ENCODE measurements at regions not wholly inside any gene's neighbourhood (a gene's known extent, or its start where the extent isn't known, plus 50 kb on each side); places are given as distances from the start of the nearest gene placed in this dataset.
"Not testable (repeated sequence)": the region's sequence is repeated elsewhere in the genome, so short reads cannot be mapped to it uniquely, and the experiment has no call there.

- no peak for DNase-seq (ENCODE audit: low read depth in 1 of 2, low spot score in 1 of 2)
These were observed 185.2 kb downstream of the SHOX2 start for GRCh38 chr3:157920822-157921700.

- no peak for DNase-seq (ENCODE audit: low read depth in 1 of 2, low spot score in 1 of 2)
These were observed 186.8 kb downstream of the SHOX2 start for GRCh38 chr3:157919319-157919887.

DNA sequence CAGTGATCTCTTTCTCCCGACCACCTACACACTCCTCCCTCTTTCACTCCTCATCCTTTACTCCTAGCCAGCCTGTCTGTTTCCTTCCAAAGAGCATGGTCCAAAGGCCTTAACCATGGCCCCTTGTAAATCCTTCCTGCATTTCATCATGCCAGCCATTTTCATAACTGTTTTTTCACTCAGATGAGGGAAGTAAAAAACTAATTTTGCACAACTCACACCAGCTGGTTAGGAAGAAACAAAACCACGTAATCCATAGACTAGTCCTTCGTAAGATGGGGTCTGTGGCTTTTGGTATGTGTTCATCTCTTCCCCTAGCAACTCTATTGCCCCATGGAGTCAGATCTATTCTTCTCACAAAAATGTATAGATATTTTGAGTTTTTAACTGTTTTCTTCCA lies 187.8 kb downstream of the SHOX2 start:
- no peak for DNase-seq (ENCODE audit: low read depth in 1 of 2, low spot score in 1 of 2)

DNA sequence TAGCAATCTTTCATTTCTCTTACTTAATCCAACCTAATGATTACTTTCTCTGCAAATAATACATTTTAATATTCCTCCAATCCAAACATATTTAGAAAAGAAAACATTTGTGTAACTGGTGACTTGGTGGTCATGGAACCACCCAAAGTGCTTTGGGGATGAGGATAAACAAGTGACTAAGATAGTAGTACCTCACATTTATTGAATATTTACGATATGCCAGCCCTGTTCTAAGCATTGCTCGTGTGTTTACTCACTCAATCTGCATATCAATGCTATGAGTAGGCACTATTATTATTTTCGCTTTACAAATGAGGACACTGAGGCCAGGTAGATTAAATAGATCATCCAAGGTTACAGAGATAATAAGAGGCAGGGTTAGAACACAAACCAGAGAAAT lies 189.5 kb downstream of the SHOX2 start:
- DNase-seq (ENCODE audit: low read depth in 1 of 2, low spot score in 1 of 2) = no peak

DNA sequence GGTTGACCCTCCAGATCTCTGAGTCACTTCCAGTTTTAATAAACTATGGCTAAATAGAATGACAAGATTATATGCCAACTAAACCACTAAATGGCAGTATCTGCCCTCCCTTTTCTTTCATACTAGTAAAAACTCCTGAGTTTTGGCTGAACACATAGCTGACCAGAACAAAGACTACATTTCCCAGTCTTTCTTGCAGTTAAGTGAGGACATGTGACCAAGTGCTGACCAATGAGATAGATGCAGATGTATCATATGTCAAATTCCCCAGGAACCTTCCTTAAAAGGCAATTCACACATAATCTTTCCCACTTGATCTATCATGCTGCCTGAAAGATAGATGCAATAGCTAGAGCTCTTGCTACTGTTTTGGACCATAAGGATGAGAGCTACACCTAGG lies 191.3 kb downstream of the SHOX2 start:
- DNase-seq (ENCODE audit: low read depth in 1 of 2, low spot score in 1 of 2) = no peak

GRCh38 chr3:157913741-157914150 lies 192.5 kb downstream of the SHOX2 start:
- no peak for DNase-seq (ENCODE audit: low read depth in 1 of 2, low spot score in 1 of 2)

- DNase-seq (ENCODE audit: low read depth in 1 of 2, low spot score in 1 of 2) = no peak
These were observed 193.4 kb downstream of the SHOX2 start for GRCh38 chr3:157912514-157913451.

GRCh38 chr3:157906627-157907026 lies 199.6 kb downstream of the SHOX2 start:
- DNase-seq (ENCODE audit: low read depth in 1 of 2, low spot score in 1 of 2) = no peak

DNA sequence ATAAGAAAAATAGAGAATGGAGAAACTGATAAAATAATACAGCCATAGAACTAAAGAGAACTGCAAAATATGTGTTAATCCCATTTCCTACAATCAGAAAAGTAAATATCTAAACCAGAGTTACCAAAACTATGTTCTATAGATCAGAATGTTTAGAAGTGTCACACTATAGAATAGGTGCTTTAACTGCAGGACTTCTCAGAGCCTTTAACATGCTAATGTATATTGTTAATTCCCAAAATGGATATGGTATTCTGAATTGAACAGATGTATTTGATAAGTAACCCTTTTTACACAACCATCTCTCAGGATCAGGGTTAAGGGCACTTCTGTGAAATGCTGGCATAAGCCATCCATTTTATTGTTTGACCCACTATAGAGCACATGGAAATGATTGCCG lies 200.3 kb downstream of the SHOX2 start:
- DNase-seq (ENCODE audit: low read depth in 1 of 2, low spot score in 1 of 2) = no peak

- not testable (repeated sequence) for DNase-seq (ENCODE audit: low read depth in 1 of 2, low spot score in 1 of 2)
These were observed 203.5 kb downstream of the SHOX2 start for GRCh38 chr3:157902680-157903079.

GRCh38 chr3:157888040-157888439 lies 218.2 kb downstream of the SHOX2 start:
- no peak for DNase-seq (ENCODE audit: low read depth in 1 of 2, low spot score in 1 of 2)

- DNase-seq (ENCODE audit: low read depth in 1 of 2, low spot score in 1 of 2) = no peak
These were observed 229.7 kb downstream of the SHOX2 start for GRCh38 chr3:157876556-157876955.

- DNase-seq (ENCODE audit: low read depth in 1 of 2, low spot score in 1 of 2) = no peak
These were observed 233.3 kb downstream of the SHOX2 start for GRCh38 chr3:157872902-157873301.

GRCh38 chr3:157871838-157872460 lies 234.3 kb downstream of the SHOX2 start:
- DNase-seq (ENCODE audit: low read depth in 1 of 2, low spot score in 1 of 2) = no peak

- DNase-seq (ENCODE audit: low read depth in 1 of 2, low spot score in 1 of 2) = no peak
These were observed 235.0 kb downstream of the SHOX2 start for GRCh38 chr3:157871248-157871647.

DNA sequence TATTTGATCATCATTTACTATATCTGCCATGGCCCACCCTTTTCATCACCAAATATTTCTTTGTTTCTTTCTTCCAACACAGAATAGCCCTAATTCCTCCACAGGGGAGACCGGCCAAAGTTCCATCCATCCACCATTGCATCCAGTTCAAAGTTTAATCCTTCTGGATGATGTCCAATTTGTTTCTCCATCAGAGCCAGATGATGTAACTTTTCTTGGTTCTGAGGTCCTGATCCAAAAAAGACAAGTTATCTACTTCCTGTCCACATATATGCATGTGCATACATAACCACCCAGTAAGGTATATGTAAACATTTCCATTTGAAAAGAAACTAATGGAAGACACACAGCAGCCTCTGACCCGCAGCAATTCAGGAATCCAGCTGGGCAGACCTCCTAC lies 237.3 kb downstream of the SHOX2 start:
- DNase-seq (ENCODE audit: low read depth in 1 of 2, low spot score in 1 of 2) = no peak

- DNase-seq (ENCODE audit: low read depth in 1 of 2, low spot score in 1 of 2) = no peak
These were observed 238.0 kb downstream of the SHOX2 start for GRCh38 chr3:157868196-157868595.

GRCh38 chr3:157865352-157866000 lies 240.7 kb downstream of the SHOX2 start:
- peak in 1 of 2 donors; percentile 1 for DNase-seq (ENCODE audit: low read depth in 1 of 2, low spot score in 1 of 2)

GRCh38 chr3:157861076-157861765 lies 245.0 kb downstream of the SHOX2 start:
- no peak for DNase-seq (ENCODE audit: low read depth in 1 of 2, low spot score in 1 of 2)

GRCh38 chr3:157859541-157859940 lies 246.7 kb downstream of the SHOX2 start:
- DNase-seq (ENCODE audit: low read depth in 1 of 2, low spot score in 1 of 2) = no peak

All from activated T-helper 1 cell treated with anti-CD3 and anti-CD28 coated beads, Interleukin-2, amount 50 U/mL, for 16 hours (primary cell).